K562 (cell line): ENCODE measurements at regions not wholly inside any gene's neighbourhood (a gene's known extent, or its start where the extent isn't known, plus 50 kb on each side); places are given as distances from the start of the nearest gene placed in this dataset.

Experiments used
- ATAC-seq: fragments of 200-7000 bp; cut with Tn5 transposase; 3 replicates; pipeline ENCODE4 v1.9.1; 2020; ENCODE audit warnings: moderate library complexity
- BruUV-seq: library from RNA; stranded (reverse); fragments of 400-500 nt; replicated peaks from 2 replicates; lab custom pipeline; 2021; lab: Mats Ljungman, UMichigan
- CTCF ChIA-PET: fragments of 300-600 bp; formaldehyde crosslinking; extraction: SDS; loops from one replicate; lab custom pipeline; 2021; ENCODE audit warnings: low intra/inter-chr PET ratio; lab: Yijun Ruan, JAX
- POLR2A ChIA-PET: fragments of 300-600, 350-650 bp; sonication (Branson Sonifier 250); formaldehyde crosslinking; extraction: SDS; loops from one replicate; lab custom pipeline; 2021; ENCODE audit warnings: antibody characterized with exemption, inconsistent platforms; lab: Yijun Ruan, JAX
- DNase-seq, 4 experiments: peaks; one replicate each; pipeline versions ENCODE4 v3.0.0 to v3.0.0-alpha.2; 2011 to 2018; ENCODE audit warnings: low spot score in 3 of 4, mixed read lengths in 3 of 4; ENCODE audit errors: extremely low read depth in 1 of 4
- FAIRE-seq: peaks from 2 replicates; lab custom pipeline; 2011; peaks lifted over from hg19 to GRCh38; lab: Jason Lieb, UNC
- H2AFZ ChIP-seq: 2 replicates; pipeline ENCODE4 v1.6.0; 2011; ENCODE audit warnings: low read depth, low read length, control low read depth, inconsistent platforms
- H3K27ac ChIP-seq: fragments of 200-600 bp; 3 replicates; pipeline ENCODE4 v1.8.0; 2011; ENCODE audit warnings: low read depth, mild to moderate bottlenecking, control low read depth, inconsistent platforms, low read length, moderate library complexity, mixed read lengths; ENCODE audit errors: extremely low read depth
- H3K27me3 ChIP-seq, 2 experiments: fragments of 300-600 bp in 1 of 2; 2 replicates in 1 of 2; 3 replicates in 1 of 2; pipeline versions ENCODE4 v1.6.0 to v1.8.0; 2011; ENCODE audit warnings: inconsistent platforms in 2 of 2, low read length in 2 of 2, mild to moderate bottlenecking in 1 of 2, mixed read lengths in 1 of 2, moderate library complexity in 1 of 2; ENCODE audit not compliant: control insufficient read depth in 2 of 2, insufficient read depth in 2 of 2
- H3K36me3 ChIP-seq: fragments of 300-600 bp; 3 replicates; pipeline ENCODE4 v1.8.0; 2011; ENCODE audit warnings: mild to moderate bottlenecking, low read length, inconsistent platforms; ENCODE audit not compliant: control insufficient read depth, insufficient read depth
- H3K4me1 ChIP-seq, 2 experiments: fragments of 200-600 bp in 1 of 2; replicated peaks in 1 of 2; 2 replicates in 1 of 2; 3 replicates in 1 of 2; pipeline versions ENCODE4 v1.5.1 to v1.8.0; 2011; ENCODE audit warnings: inconsistent platforms in 2 of 2, low read length in 2 of 2, mild to moderate bottlenecking in 1 of 2, mixed read lengths in 1 of 2, moderate library complexity in 1 of 2; ENCODE audit not compliant: control insufficient read depth in 2 of 2, insufficient read depth in 2 of 2
- H3K4me2 ChIP-seq: 2 replicates; pipeline ENCODE4 v1.6.1; 2011; ENCODE audit warnings: low read length, control low read depth, inconsistent platforms, mixed read lengths; ENCODE audit not compliant: insufficient read depth
- H3K4me3 ChIP-seq: fragments of 200-600 bp; sonication (generic), shearing (Covaris generic); 2 replicates; pipeline ENCODE4 v1.5.1; 2016; ENCODE audit warnings: control low read depth, inconsistent platforms
- H3K79me2 ChIP-seq: fragments of 200-600 bp; 3 replicates; pipeline ENCODE4 v1.8.0; 2011; ENCODE audit warnings: low read length, inconsistent platforms; ENCODE audit not compliant: control insufficient read depth, insufficient read depth
- H3K9ac ChIP-seq, 2 experiments: 2 replicates each; pipeline versions ENCODE4 v1.6.0 to v1.6.1; 2011; ENCODE audit warnings: low read depth in 2 of 2, low read length in 2 of 2, control low read depth in 1 of 2, inconsistent platforms in 1 of 2, mild to moderate bottlenecking in 1 of 2, mixed read lengths in 1 of 2; ENCODE audit not compliant: insufficient read depth in 1 of 2
- H3K9me1 ChIP-seq: one replicate; pipeline ENCODE4 v1.6.0; 2011; ENCODE audit warnings: inconsistent platforms, mild to moderate bottlenecking, low read length, moderate library complexity; ENCODE audit not compliant: control insufficient read depth, insufficient read depth
- H3K9me3 ChIP-seq: replicated peaks from 2 replicates; pipeline ENCODE4 v1.5.1; 2011; ENCODE audit warnings: low read depth, low read length, inconsistent platforms; ENCODE audit not compliant: control insufficient read depth, insufficient read depth
- H4K20me1 ChIP-seq: replicated peaks from 2 replicates; pipeline ENCODE4 v1.6.1; 2011; ENCODE audit warnings: low read length, inconsistent platforms, mixed read lengths; ENCODE audit not compliant: control insufficient read depth, insufficient read depth
- BDP1 ChIP-seq: IDR thresholded peaks from 3 replicates; pipeline ENCODE4 v1.6.1; 2011; ENCODE audit not compliant: insufficient read length, insufficient read depth
- BRCA1 ChIP-seq, 2 experiments: fragments of 450-650 bp in 1 of 2; sonication (generic) in 1 of 2; formaldehyde crosslinking in 1 of 2; IDR thresholded peaks; 2 replicates each; pipeline versions ENCODE4 v1.5.0 to v1.6.1; 2017 to 2020; ENCODE audit warnings: mild to moderate bottlenecking in 1 of 2, missing genetic modification reagents in 1 of 2
- DIDO1 ChIP-seq: fragments of 450-650 bp; IDR thresholded peaks from 2 replicates; pipeline ENCODE4 v1.6.1; 2016; ENCODE audit warnings: low read depth, missing biosample characterization, missing genetic modification characterization
- HDAC6 ChIP-seq: IDR thresholded peaks from 2 replicates; pipeline ENCODE4 v1.6.1; 2012; ENCODE audit warnings: low read depth, mild to moderate bottlenecking, control low read depth, inconsistent platforms, low read length, moderate library complexity
- HNRNPK ChIP-seq: fragments of 200-400 bp; formaldehyde crosslinking; IDR thresholded peaks from one replicate; pipeline ENCODE4 v1.6.1; 2018; ENCODE audit warnings: mild to moderate bottlenecking, low read depth, low read length; ENCODE audit not compliant: poor library complexity, severe bottlenecking
- JUN ChIP-seq, 2 experiments: sonication (generic) in 1 of 2; formaldehyde crosslinking in 1 of 2; IDR thresholded peaks; 2 replicates each; pipeline versions ENCODE4 v1.6.1 to v1.8.0; 2012 to 2022; ENCODE audit warnings: borderline replicate concordance in 2 of 2, mild to moderate bottlenecking in 2 of 2, improper control_type of control experiment in 1 of 2, low read depth in 1 of 2, low read length in 1 of 2, missing genetic modification reagents in 1 of 2
- NFIC ChIP-seq: fragments of 450-650 bp; IDR thresholded peaks from 2 replicates; pipeline ENCODE4 v1.6.1; 2017; ENCODE audit warnings: mild to moderate bottlenecking, inconsistent platforms
- PPARD ChIP-seq: fragments of 250-450 bp; sonication (Bioruptor Pico); IDR thresholded peaks from 2 replicates; pipeline ENCODE4 v1.8.0; 2022; ENCODE audit warnings: inconsistent platforms, mild to moderate bottlenecking, moderate library complexity
- ZBTB9 ChIP-seq: fragments of 450-650 bp; formaldehyde crosslinking; IDR thresholded peaks from 2 replicates; pipeline ENCODE4 v1.4.0; 2020; ENCODE audit warnings: mild to moderate bottlenecking, moderate library complexity
- ZNF12 ChIP-seq: sonication (generic); formaldehyde crosslinking; IDR thresholded peaks from 2 replicates; pipeline ENCODE4 v1.4.0; 2020; ENCODE audit warnings: mild to moderate bottlenecking, missing genetic modification reagents
- ZNF436 ChIP-seq: fragments of 250-450, 450-650 bp; sonication (Bioruptor Pico); formaldehyde crosslinking; IDR thresholded peaks from 2 replicates; pipeline ENCODE4 v1.7.0; 2020; ENCODE audit warnings: mild to moderate bottlenecking
- ZNF668 ChIP-seq: fragments of 250-450 bp; sonication (Bioruptor Pico); IDR thresholded peaks from 2 replicates; pipeline ENCODE4 v1.8.0; 2022; ENCODE audit warnings: mild to moderate bottlenecking, inconsistent platforms
- WGBS: fragments of 100-300 bp; shearing (Covaris generic); methylation state at CpG from one replicate; pipeline ENCODE4 v1.1.6; 2016; ENCODE audit warnings: low coverage, mixed read lengths; ENCODE audit not compliant: insufficient coverage; ENCODE audit errors: missing lambda C conversion rate; 5-methylcytosine and 5-hydroxymethylcytosine counted together
- in situ Hi-C: fragments of 300-500 bp; cut with MboI; formaldehyde crosslinking; loops from 4 replicates; pipeline ENCODE4 v1.15.0; 2018; ENCODE audit warnings: inconsistent platforms, mixed read lengths
- intact Hi-C: fragments of 100-400 bp; cut with micrococcal nuclease; formaldehyde crosslinking; loops from 2 replicates; pipeline ENCODE4 v1.14.2; 2022

- DNase-seq (no peak), ATAC-seq (no peak), FAIRE-seq (no peak)
- no peak overlapping the region for H3K27ac ChIP-seq
- no peaks in the 10 kb centered on the region for H3K9me1 ChIP-seq
- in situ Hi-C loops = no loop called here
- intact Hi-C loops = no loop called here
- ChIA-PET CTCF (no interaction called here), POLR2A (interaction anchor here (2.5 kb wide), 1 partner anchor 10 kb away, joined by 5 read pairs; no protein-coding TSS in a partner anchor)
- no peaks in the 10 kb centered on the region; the same call in 1 of the 2 replicates for H3K9me3 ChIP-seq
- 80% methylated on average over 6 of the region's 6 CpGs for WGBS
- H3K4me3 ChIP-seq = no peak overlapping the region
- H3K79me2 ChIP-seq = peaks cover 39% of the 10 kb centered on the region
- H3K36me3 ChIP-seq = peaks cover 3% of the 10 kb centered on the region; the same call in 2 of the 3 replicates
- no peak overlapping the region for H2AFZ ChIP-seq
- no peak overlapping the region for H3K4me2 ChIP-seq
- no peaks in the 10 kb centered on the region; the same call in 1 of the 2 replicates for H4K20me1 ChIP-seq
- H3K27me3 ChIP-seq = no peaks in the 10 kb centered on the region
- BruUV-seq = no TSS peak
- no peak for TF ChIP-seq ZNF436 (CRISPR knock-in tag)
- TF ChIP-seq NFIC = peak; percentile 85
- no peaks in the 10 kb centered on the region for H3K4me1 ChIP-seq
- H3K9ac ChIP-seq = no peak overlapping the region
Measured at GRCh38 chr12:91604897-91605296, 422.3 kb upstream of the DCN start.

GRCh38 chr12:91603060-91603459, 420.4 kb upstream of the DCN start:
- CTCF ChIA-PET = no interaction called here

More at GRCh38 chr12:91603060-91603459, 420.4 kb upstream of the DCN start:
- DNase-seq (no peak), ATAC-seq (no peak)
- H3K79me2 ChIP-seq = peaks cover 27% of the 10 kb centered on the region
- no peaks in the 10 kb centered on the region for H3K27me3 ChIP-seq
- BruUV-seq = no TSS peak
- no peak overlapping the region for H3K9ac ChIP-seq
- peaks cover 3% of the 10 kb centered on the region; the same call in 2 of the 3 replicates for H3K36me3 ChIP-seq
- 92% methylated on average over 2 of the region's 2 CpGs for WGBS
- no peak overlapping the region for H3K27ac ChIP-seq
- TF ChIP-seq ZNF668 (CRISPR knock-in tag) (no peak), JUN (IDR thresholded peaks at IDR 0.05; ENCODE audit: borderline replicate concordance, low read depth, low read length) (no peak), JUN (CRISPR knock-in tag; IDR thresholded peaks at IDR 0.05; ENCODE audit: borderline replicate concordance) (no peak), ZNF12 (CRISPR knock-in tag) (no peak), PPARD (no peak), ZBTB9 (CRISPR knock-in tag) (no peak), BDP1 (no peak), DIDO1 (no peak), HNRNPK (no peak), HDAC6 (no peak), BRCA1 (IDR thresholded peaks at IDR 0.05) (no peak), BRCA1 (CRISPR knock-in tag; IDR thresholded peaks at IDR 0.05) (no peak)
- TF ChIP-seq, all 486 proteins: peak for 0
- POLR2A ChIA-PET = interaction anchor here (0.6 to 2.5 kb wide), 2 partner anchors 8 to 543 kb away, joined by 3 to 5 read pairs; partner anchors contain the start of gene BTG1
- Histone ChIP-seq H3K9me3 (no peaks in the 10 kb centered on the region; the same call in 1 of the 2 replicates), H4K20me1 (no peaks in the 10 kb centered on the region; the same call in 1 of the 2 replicates), H3K4me2 (no peak overlapping the region), H3K9me1 (no peaks in the 10 kb centered on the region), H3K4me1 (no peaks in the 10 kb centered on the region), H2AFZ (no peak overlapping the region), H3K4me3 (no peak overlapping the region)
- FAIRE-seq = no peak
- in situ Hi-C loops = no loop called here
- intact Hi-C loops = no loop called here
